ENCODE measurements at regions not wholly inside any gene's neighbourhood (a gene's known extent, or its start where the extent isn't known, plus 50 kb on each side); places are given as distances from the start of the nearest gene placed in this dataset.

DNA sequence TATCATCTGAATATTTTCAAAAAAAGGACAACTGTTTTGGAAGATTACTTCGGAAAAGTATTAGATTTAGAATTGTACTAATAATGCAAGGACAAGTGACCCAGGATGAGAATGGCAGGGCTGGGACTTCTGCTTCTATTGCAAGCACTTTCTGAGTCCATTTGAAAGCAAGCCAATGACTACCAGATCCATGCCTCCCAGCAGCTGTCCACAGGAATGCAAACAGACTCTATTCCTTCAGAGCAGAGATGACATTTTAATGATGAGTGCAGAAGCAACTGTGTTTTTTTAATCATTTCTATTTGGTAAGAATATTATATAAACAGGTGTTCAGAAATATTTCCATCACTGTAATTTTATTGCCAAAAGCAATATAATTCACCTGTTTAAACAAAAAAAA lies 456.7 kb downstream of the SOX11 start:
- Histone ChIP-seq H3K27ac (no peak overlapping the region), H3K27me3 (no peaks in the 10 kb centered on the region), H3K4me3 (no peak overlapping the region), H3K4me1 (no peaks in the 10 kb centered on the region), H3K36me3 (no peaks in the 10 kb centered on the region), H3K9me3 (no peaks in the 10 kb centered on the region)
- intact Hi-C loops (cut with DNase I): no loop called here
- ATAC-seq: no peak
- TF ChIP-seq, protein P1, sequence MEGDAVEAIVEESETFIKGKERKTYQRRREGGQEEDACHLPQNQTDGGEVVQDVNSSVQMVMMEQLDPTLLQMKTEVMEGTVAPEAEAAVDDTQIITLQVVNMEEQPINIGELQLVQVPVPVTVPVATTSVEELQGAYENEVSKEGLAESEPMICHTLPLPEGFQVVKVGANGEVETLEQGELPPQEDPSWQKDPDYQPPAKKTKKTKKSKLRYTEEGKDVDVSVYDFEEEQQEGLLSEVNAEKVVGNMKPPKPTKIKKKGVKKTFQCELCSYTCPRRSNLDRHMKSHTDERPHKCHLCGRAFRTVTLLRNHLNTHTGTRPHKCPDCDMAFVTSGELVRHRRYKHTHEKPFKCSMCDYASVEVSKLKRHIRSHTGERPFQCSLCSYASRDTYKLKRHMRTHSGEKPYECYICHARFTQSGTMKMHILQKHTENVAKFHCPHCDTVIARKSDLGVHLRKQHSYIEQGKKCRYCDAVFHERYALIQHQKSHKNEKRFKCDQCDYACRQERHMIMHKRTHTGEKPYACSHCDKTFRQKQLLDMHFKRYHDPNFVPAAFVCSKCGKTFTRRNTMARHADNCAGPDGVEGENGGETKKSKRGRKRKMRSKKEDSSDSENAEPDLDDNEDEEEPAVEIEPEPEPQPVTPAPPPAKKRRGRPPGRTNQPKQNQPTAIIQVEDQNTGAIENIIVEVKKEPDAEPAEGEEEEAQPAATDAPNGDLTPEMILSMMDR (IDR thresholded peaks at IDR 0.05): no peak
- no peak for DNase-seq

DNA sequence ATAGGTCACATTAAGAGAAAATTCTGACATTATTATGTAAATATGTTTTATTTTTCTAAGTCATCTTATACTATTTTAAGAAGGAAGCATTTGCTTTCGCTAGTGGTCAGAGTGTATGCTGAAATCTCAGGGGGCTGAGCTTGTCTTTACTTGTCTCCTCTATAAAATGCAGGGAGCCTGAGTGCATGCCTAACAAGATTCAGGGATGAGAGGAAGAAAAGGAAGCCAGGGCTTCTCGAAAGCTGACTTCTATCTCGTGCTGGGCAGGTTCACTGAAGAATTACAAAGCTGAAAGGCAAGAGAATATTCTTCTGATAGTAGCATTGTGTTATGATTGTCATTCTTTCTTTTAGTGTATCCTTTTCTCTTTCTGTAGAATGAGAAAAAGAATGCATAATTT lies 467.4 kb downstream of the SOX11 start:
- intact Hi-C loops (cut with DNase I): no loop called here
- H3K27me3 ChIP-seq: no peaks in the 10 kb centered on the region
- H3K4me1 ChIP-seq: no peaks in the 10 kb centered on the region
- no peaks in the 10 kb centered on the region for H3K36me3 ChIP-seq
- no peaks in the 10 kb centered on the region for H3K9me3 ChIP-seq
- no peak overlapping the region for H3K4me3 ChIP-seq
- TF ChIP-seq, protein P1 (IDR thresholded peaks at IDR 0.05): no peak
- no peak for DNase-seq
- H3K27ac ChIP-seq: no peak overlapping the region
- no peak for ATAC-seq

DNA sequence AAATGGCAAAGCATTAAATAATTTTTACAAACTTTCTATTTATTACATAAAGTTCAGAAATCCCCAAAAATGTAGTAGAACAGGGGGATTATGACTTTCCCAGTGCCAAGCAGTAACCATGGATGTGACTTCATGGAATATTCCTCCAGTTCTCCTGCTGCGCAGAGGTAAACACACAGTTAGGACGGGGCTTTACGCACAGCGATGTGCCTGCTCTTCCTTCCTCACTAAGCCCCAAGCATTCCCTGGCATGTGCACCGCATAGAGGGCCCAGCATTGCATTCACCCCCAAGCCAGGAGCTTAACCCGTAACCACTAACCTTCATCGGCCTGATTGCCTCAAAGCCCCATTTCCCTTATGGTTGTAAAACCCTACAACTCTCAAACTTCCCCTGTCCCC lies 471.7 kb downstream of the SOX11 start:
- ATAC-seq (no peak), DNase-seq (no peak)
- H3K27me3 ChIP-seq: no peaks in the 10 kb centered on the region
- intact Hi-C loops (cut with DNase I): no loop called here
- H3K4me3 ChIP-seq: no peak overlapping the region
- no peaks in the 10 kb centered on the region for H3K9me3 ChIP-seq
- no peaks in the 10 kb centered on the region for H3K36me3 ChIP-seq
- TF ChIP-seq, protein P1 (IDR thresholded peaks at IDR 0.05): no peak
- H3K27ac ChIP-seq: no peak overlapping the region
- no peaks in the 10 kb centered on the region for H3K4me1 ChIP-seq

DNA sequence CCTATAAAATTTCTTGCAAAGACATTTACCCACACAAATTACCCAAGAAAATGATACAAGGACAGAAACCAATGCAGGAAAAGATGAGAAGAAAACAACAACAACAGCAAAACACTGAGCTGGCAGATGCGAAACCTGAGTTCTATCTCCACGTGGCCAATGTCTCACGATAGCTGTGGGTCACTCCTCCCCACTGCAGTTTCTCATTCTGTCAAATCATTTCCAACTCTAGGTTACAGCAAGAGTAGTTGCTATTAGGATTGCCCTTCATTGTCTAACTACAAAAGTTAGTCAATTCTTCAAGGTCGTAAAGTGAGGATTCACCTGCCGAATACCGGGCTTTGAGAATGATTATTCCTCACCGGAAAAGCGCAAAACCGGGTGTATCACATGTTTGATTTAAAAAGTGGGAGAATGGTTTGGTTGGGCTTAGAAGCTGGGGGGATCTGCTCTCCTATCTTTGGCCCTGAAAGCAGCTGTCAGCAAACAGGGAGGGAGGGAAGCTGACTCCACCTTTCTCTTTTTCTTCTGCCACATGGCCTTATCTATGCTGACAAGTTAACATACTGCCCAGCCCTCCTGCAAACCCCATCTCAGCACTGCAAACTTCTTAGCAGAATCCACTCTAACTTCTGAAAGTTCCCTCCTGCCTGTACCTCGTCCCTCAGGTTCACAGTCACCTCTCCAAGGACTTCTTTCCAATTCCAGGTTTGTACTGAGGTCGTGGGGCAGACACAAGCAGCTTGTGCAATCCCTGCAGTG lies 473.0 kb downstream of the SOX11 start:
- TF ChIP-seq, protein P1 (IDR thresholded peaks at IDR 0.05): no peak
- no peaks in the 10 kb centered on the region for H3K36me3 ChIP-seq
- H3K4me3 ChIP-seq: no peak overlapping the region
- ATAC-seq (no peak), DNase-seq (no peak)
- no peak overlapping the region for H3K27ac ChIP-seq
- no peaks in the 10 kb centered on the region for H3K27me3 ChIP-seq
- H3K9me3 ChIP-seq: no peaks in the 10 kb centered on the region
- no peaks in the 10 kb centered on the region for H3K4me1 ChIP-seq
- intact Hi-C loops (cut with DNase I): no loop called here

DNA sequence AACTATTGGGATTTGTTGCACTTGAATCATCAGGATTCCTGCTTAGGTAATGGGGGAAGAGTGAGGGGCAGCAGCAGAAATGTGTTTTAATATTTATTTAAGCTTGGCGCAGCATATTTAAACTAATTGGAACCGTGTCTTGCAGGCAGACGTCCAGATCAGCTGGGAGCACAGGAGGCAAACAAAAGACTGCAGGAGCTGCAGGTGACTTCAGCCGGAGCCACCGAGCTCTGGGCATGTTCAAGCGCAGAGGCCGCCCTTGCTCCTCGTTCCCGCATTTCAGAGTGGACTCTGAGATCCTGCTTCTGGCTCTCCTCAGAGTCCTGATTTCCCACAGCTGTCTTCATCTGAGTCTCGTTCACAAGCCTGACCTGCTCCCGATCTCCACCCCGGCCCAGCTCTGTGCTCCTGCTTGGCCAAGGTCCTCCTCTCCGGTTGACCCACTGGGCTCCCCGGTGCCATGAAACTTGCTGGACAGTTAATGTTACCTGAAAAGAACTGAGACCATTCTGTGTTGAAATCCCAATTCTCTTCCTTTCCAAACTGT lies 475.5 kb downstream of the SOX11 start:
- ATAC-seq (no peak), DNase-seq (no peak)
- H3K27ac ChIP-seq: no peak overlapping the region
- H3K36me3 ChIP-seq: no peaks in the 10 kb centered on the region
- no peak overlapping the region for H3K4me3 ChIP-seq
- TF ChIP-seq, protein P1 (IDR thresholded peaks at IDR 0.05): no peak
- intact Hi-C loops (cut with DNase I): no loop called here
- H3K9me3 ChIP-seq: no peaks in the 10 kb centered on the region
- H3K4me1 ChIP-seq: no peaks in the 10 kb centered on the region
- no peaks in the 10 kb centered on the region for H3K27me3 ChIP-seq
